Sciatic nerve (tissue), 2 donors: ENCODE measurements at regions not wholly inside any gene's neighbourhood (a gene's known extent, or its start where the extent isn't known, plus 50 kb on each side); places are given as distances from the start of the nearest gene placed in this dataset.

Experiments used
- ATAC-seq: fragments of 200-7000 bp; cut with Tn5 transposase; one replicate; pipeline ENCODE4 v1.9.1; 2020; ENCODE audit warnings: mild to moderate bottlenecking, moderate library complexity
- DNase-seq: peaks from one replicate; pipeline ENCODE4 v3.0.0-alpha.2; 2020; ENCODE audit warnings: low spot score
- intact Hi-C: fragments of 100-400 bp; cut with DNase I; formaldehyde crosslinking; loops from one replicate; pipeline ENCODE4 v1.14.2; 2022
- donor health status: DM: no; HTN: no; CAD: no.
- donor health status: DM: no; HTN: no; CAD: no.

- no peak for ATAC-seq
- DNase-seq: no peak
- intact Hi-C loops: no loop called here
Measured at GRCh38 chr17:13953841-13954240, 115.5 kb upstream of the COX10 start.

- no peak for DNase-seq
- intact Hi-C loops: no loop called here
- ATAC-seq: no peak
Measured at GRCh38 chr17:13957636-13958035, 111.7 kb upstream of the COX10 start.

- intact Hi-C loops: no loop called here
- ATAC-seq: no peak
Measured at GRCh38 chr17:13958773-13959172, 110.5 kb upstream of the COX10 start.

GRCh38 chr17:13961265-13961664 lies 108.0 kb upstream of the COX10 start:
- DNase-seq (no peak), ATAC-seq (no peak)
- intact Hi-C loops: no loop called here

More at GRCh38 chr17:13958773-13959172, 110.5 kb upstream of the COX10 start:
- no peak for DNase-seq

GRCh38 chr17:13962716-13963240 lies 106.5 kb upstream of the COX10 start:
- ATAC-seq (no peak), DNase-seq (no peak)
- intact Hi-C loops: no loop called here

- intact Hi-C loops: no loop called here
- DNase-seq (no peak), ATAC-seq (no peak)
Measured at GRCh38 chr17:13967416-13967815, 101.9 kb upstream of the COX10 start.

- no peak for ATAC-seq
- DNase-seq: no peak
- intact Hi-C loops: no loop called here
Measured at GRCh38 chr17:13970531-13970930, 98.8 kb upstream of the COX10 start.

- intact Hi-C loops: no loop called here
- no peak for ATAC-seq
- DNase-seq: no peak
Measured at GRCh38 chr17:13973960-13974651, 95.2 kb upstream of the COX10 start.

GRCh38 chr17:13977837-13978236 lies 91.5 kb upstream of the COX10 start:
- intact Hi-C loops: no loop called here
- ATAC-seq: no peak

GRCh38 chr17:13978478-13978877 lies 90.8 kb upstream of the COX10 start:
- ATAC-seq: no peak
- intact Hi-C loops: no loop called here
- no peak for DNase-seq

More at GRCh38 chr17:13977837-13978236, 91.5 kb upstream of the COX10 start:
- DNase-seq: no peak

GRCh38 chr17:13981881-13982280 lies 87.4 kb upstream of the COX10 start:
- no peak for DNase-seq
- intact Hi-C loops: no loop called here
- no peak for ATAC-seq

- intact Hi-C loops: no loop called here
- DNase-seq (no peak), ATAC-seq (no peak)
Measured at GRCh38 chr17:13984956-13985355, 84.3 kb upstream of the COX10 start.

GRCh38 chr17:13986855-13987254 lies 82.4 kb upstream of the COX10 start:
- intact Hi-C loops: no loop called here
- no peak for DNase-seq
- no peak for ATAC-seq

GRCh38 chr17:13989138-13989537 lies 80.2 kb upstream of the COX10 start:
- ATAC-seq: no peak
- intact Hi-C loops: no loop called here

GRCh38 chr17:13993106-13993505 lies 76.2 kb upstream of the COX10 start:
- no peak for DNase-seq
- no peak for ATAC-seq

More at GRCh38 chr17:13989138-13989537, 80.2 kb upstream of the COX10 start:
- no peak for DNase-seq

GRCh38 chr17:13994050-13994449 lies 75.3 kb upstream of the COX10 start:
- DNase-seq: no peak

More at GRCh38 chr17:13993106-13993505, 76.2 kb upstream of the COX10 start:
- intact Hi-C loops: no loop called here

GRCh38 chr17:13995856-13996271 lies 73.4 kb upstream of the COX10 start:
- intact Hi-C loops: no loop called here
- no peak for DNase-seq
- ATAC-seq: no peak

More at GRCh38 chr17:13994050-13994449, 75.3 kb upstream of the COX10 start:
- intact Hi-C loops: no loop called here
- ATAC-seq: no peak

GRCh38 chr17:13996276-13996675 lies 73.0 kb upstream of the COX10 start:
- intact Hi-C loops: no loop called here
- ATAC-seq: no peak
- no peak for DNase-seq

GRCh38 chr17:13996748-13997147 lies 72.6 kb upstream of the COX10 start:
- intact Hi-C loops: no loop called here
- no peak for ATAC-seq

GRCh38 chr17:14004927-14005620 lies 64.2 kb upstream of the COX10 start:
- ATAC-seq (no peak), DNase-seq (no peak)
- intact Hi-C loops: no loop called here

More at GRCh38 chr17:13996748-13997147, 72.6 kb upstream of the COX10 start:
- DNase-seq: no peak
